NCI-H510A treated with DMSO at 0.1 percent for 48 hours (cell line): ENCODE measurements at regions not wholly inside any gene's neighbourhood (a gene's known extent, or its start where the extent isn't known, plus 50 kb on each side); places are given as distances from the start of the nearest gene placed in this dataset.
"Not testable (repeated sequence)": the region's sequence is repeated elsewhere in the genome, so short reads cannot be mapped to it uniquely, and the experiment has no call there.

ENCODE experiments used
- DNase-seq: peaks from one replicate; lab custom pipeline; 2025; lab: John Stamatoyannopoulos, UW

DNA sequence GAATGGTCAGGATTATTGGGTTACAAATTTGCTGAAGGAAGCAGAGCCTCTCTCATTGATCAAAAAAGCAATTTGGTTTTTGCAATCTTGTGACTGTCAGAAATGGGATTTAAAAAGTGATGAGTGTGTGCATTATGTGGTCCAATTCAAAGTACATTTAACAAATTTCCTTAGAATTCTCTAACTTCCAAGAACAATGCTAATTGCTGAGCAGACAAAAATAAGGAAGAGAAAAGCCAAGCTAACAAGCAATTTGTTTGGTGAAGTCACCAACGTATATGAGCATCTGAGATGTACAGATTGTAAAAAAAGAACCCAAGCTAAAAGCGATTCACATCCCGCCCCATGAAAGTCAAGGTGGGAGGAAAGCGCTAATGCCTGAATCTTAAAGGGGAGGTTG is 1643.9 kb downstream of the CDH8 start:
- DNase-seq = no peak

- DNase-seq = no peak
Observed at GRCh38 chr16:60371591-60371990, 1637.5 kb upstream of the GOT2 start.

GRCh38 chr16:60367739-60368138 is 1633.6 kb upstream of the GOT2 start:
- DNase-seq = no peak

GRCh38 chr16:60363566-60363965 is 1629.5 kb upstream of the GOT2 start:
- no peak for DNase-seq

DNA sequence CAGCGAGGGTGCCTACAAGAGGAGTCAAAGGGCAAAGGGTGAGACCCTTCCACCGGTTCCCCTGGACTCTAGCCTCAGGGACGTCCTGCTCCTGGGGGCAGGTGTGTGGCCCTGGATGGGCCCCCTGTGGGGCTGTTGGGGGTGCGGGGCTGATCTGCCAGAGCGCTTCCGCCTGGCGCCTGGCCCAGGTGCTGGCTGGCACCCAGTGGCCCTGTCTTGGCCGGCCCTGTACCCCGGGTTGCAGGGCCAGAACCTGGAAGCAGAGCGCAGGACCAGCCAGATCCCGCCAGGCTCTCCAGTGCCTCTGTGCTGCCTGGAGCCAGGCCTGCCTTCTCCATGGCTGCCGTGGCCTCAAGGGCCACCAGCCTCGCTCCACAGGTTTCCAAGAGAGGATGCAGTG is 1625.8 kb upstream of the GOT2 start:
- not testable (repeated sequence) for DNase-seq

DNA sequence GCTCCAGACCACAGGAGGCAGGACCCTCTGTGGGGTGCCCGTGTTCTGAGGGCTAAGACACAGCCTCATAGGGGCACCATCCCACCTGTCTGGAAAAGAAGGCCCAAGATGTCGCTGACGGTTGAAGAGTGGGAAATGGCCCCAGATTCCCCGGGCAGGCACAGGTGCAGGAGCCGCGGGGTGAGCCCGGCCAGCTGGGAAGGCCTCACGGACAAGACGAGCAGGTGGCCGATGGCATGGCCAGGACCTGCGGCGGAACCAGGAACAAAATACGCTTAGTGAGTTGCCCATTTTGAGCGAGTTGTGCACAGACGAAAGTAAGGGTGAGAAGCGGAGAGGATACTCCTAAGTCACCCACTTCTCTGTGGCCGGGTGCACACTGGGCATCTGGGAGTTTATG is 1625.3 kb upstream of the GOT2 start:
- not testable (repeated sequence) for DNase-seq

DNA sequence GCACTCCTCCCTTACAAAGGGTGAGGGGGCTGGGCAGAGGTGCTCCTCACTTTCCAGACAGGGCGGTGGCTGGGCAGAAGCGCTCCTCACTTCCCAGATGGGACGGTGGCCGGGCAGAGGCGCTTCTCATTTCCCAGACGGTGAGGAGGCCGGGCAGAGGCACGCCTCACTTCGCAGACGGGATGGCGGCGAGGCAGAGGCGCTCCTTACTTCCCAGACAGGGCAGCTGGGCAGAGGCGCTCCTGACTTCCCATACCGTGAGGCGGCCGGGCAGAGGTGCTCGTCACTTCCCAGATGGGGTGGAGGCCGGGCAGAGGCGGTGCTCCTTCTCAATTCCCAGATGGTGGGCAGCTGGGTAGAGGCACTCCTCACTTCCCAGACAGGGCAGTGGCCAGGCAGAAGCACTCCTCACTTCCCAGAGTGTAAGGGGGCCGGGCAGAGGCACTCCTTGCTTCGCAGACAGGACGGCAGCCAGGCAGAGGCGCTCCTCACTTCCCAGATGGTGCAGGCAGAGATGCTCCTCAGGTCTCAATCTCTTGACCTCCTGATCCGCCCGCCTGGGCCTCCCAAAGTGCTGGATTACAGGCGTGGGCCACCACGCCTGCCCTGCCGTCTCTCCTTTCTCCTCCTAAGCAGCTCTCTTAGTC is 1623.9 kb upstream of the GOT2 start:
- DNase-seq = not testable (repeated sequence)

GRCh38 chr16:60346256-60346655 is 1612.1 kb upstream of the GOT2 start:
- no peak for DNase-seq

- DNase-seq = no peak
Observed at GRCh38 chr16:60337671-60338070, 1603.6 kb upstream of the GOT2 start.

DNA sequence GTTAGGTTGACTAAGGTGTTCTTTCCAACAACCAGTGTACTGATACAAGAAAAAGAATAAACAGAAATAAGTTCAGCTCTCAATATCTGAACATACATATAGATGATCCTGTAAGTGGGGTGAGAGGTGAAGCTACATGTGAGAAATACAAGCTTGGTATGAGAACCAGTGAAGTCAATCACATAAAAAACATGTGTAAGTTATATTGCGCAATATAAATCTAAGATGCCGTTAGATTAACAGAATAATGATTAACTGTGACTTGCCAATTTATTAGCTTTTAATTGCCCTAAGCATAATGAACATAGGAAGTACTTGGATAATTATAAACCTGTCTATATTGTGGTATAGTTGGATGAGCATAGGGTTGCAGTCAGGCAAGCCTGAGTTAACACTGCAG is 1597.1 kb upstream of the GOT2 start:
- DNase-seq = no peak

- no peak for DNase-seq
Observed at GRCh38 chr16:60329108-60329507, 1595.0 kb upstream of the GOT2 start.

DNA sequence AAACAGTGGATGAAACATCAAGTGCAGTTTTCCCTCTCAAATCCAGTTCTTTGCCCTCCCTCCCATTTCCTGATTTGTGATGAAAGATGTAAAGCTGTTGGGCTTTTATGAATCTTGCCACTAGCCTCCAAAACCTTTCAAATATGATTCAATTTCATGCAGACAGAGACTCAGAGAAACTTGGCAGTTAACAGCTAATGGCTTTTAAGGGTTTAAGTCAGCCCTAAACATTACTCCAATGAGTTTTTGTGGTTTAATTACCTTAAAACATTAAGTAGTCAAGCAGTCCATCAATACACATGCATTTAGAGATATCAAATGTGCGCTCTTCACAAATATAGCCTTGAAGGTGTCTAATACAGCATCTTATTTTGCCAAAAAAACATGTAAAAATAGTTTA is 1594.0 kb upstream of the GOT2 start:
- no peak for DNase-seq

GRCh38 chr16:60318486-60318885 is 1584.4 kb upstream of the GOT2 start:
- DNase-seq = no peak

DNA sequence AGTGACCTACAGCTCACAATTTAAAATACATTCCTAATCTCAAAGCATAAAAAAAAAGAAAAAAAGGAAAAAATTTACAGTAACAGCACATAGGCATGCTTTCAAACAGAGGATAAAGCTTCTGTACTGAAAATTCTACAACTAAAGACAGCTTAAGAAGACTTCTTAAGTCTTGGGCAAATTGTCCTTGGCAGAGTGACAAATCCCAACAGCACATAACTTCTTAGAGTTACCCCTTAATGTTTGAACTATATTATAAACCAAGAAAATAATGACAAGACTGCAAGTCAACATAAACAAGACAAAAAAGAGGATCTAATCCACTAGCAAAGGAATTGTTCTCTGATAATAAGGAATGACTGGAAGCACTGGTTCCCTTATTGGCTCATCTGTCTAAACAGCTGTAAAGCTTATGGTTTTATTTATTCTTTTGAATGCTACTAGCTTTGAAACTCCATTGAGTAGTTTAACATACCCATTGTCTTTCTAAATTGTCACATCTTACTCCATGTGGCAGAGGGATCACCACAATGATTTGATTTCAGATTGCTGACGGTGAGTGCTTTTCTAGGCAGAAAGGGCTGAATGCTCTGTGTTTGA is 1576.8 kb upstream of the GOT2 start:
- DNase-seq = no peak

- no peak for DNase-seq
Observed at GRCh38 chr16:60304720-60305119, 1570.6 kb upstream of the GOT2 start.

- DNase-seq = no peak
Observed at GRCh38 chr16:60304066-60304465, 1570.0 kb upstream of the GOT2 start.

DNA sequence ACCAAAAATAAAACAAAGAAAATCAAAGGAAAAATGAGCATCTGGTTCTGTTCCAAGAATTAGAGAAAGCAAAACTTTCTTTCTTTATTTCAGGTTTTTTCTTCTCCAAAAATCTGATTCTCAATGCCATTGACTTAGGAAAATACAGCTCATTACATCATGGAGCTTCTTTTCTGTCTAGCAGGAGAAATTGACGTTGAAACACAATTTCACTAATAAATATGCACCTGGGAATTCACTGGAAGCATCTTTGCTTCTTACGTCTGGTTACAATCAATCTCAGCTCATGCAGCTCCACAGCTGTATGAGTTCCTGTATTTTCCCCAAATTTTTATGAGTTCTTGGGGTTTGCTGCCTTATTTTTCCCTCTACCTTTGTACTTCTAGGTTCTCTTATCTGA is 1568.6 kb upstream of the GOT2 start:
- DNase-seq = no peak

GRCh38 chr16:60302261-60302660 is 1568.1 kb upstream of the GOT2 start:
- no peak for DNase-seq

DNA sequence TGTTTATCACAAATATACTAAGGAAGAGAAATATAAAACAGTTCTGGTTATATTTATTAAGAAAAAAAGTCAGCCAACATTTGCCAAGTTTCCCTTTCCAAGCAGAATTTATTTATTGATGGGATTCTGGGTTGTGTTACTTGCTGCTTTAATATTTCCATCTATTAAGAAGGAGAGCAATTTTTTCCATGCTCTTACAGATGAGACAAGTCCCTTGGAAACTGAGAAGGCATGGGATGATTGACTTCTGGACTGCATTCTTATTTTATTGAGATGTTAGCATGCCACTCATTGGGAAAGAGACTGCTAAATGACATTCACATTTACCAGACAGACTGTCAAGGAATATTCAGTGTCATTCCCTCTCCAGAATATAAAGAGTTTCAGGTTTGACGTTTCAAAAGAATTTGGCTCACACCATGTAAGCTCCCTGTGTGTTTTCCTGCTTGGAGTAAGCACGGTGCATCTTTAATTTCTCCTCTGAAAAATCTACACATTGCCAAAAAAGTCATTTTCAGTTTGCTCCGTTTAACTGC is 1565.2 kb upstream of the GOT2 start:
- DNase-seq = no peak

GRCh38 chr16:60295451-60295850 is 1561.3 kb upstream of the GOT2 start:
- DNase-seq = no peak

GRCh38 chr16:60285794-60286193 is 1551.7 kb upstream of the GOT2 start:
- no peak for DNase-seq

- no peak for DNase-seq
Observed at GRCh38 chr16:60279061-60279665, 1545.0 kb upstream of the GOT2 start.

DNA sequence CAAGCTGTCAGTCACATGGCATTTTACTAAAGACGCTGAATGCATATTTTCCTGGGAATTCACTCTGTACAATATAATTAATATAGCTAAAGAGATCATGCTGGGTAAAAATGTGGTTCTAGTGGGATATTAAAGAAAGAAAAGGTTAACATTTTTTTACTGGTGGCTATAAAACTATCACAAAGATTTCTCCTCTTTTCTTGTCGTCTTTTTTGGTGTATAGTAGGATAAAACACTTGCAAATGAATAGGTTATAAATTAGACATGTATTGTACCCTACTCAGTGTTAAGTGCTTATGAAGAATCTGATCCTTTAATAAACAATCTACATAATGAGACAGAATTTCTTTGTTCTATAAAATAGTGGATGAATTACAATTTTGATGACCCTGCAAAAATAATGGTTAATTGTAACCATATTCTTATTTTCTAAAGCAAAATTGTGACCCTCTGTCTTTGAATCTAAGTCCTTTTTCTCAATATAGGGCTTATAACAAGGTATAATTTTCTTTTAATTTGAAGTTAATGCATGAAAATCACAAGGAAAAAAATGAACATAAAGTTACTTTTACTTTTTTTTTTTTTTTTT is 1540.4 kb upstream of the GOT2 start:
- no peak for DNase-seq
